OCI-LY3 (cell line): ENCODE measurements at regions not wholly inside any gene's neighbourhood (a gene's known extent, or its start where the extent isn't known, plus 50 kb on each side); places are given as distances from the start of the nearest gene placed in this dataset.

Experiments used
- CTCF ChIP-seq: fragments of 200-600, 300-600 bp; sonication (generic); IDR thresholded peaks from 2 replicates; pipeline ENCODE4 v1.5.1; 2014; ENCODE audit warnings: antibody characterized with exemption, low read length, low read depth
- EZH2phosphoT487 ChIP-seq: fragments of 200-600 bp; shearing (Covaris generic); IDR thresholded peaks from 2 replicates; pipeline ENCODE4 v1.6.1; 2018; ENCODE audit warnings: antibody characterized with exemption, mixed run types, low read depth

- TF ChIP-seq CTCF (peak; percentile 40), EZH2phosphoT487 (no peak)
Observed at GRCh38 chrX:78199851-78200250, 60.4 kb upstream of the TAF9B start.
